OCI-LY7 (cell line): ENCODE measurements at regions not wholly inside any gene's neighbourhood (a gene's known extent, or its start where the extent isn't known, plus 50 kb on each side); places are given as distances from the start of the nearest gene placed in this dataset.

Source experiments
- BruUV-seq: library from RNA; stranded (reverse); fragments of 400-500 nt; replicated peaks from 2 replicates; lab custom pipeline; 2021; lab: Mats Ljungman, UMichigan
- CTCF ChIA-PET: fragments of 300-600 bp; sonication (Branson Sonifier 250); formaldehyde crosslinking; loops from one replicate; lab custom pipeline; 2022; ENCODE audit warnings: antibody characterized with exemption; ENCODE audit not compliant: unreplicated experiment; lab: Charles Lee
- POLR2A ChIA-PET: fragments of 300-600 bp; sonication (Branson Sonifier 250); formaldehyde crosslinking; loops from one replicate; lab custom pipeline; 2022; ENCODE audit warnings: antibody characterized with exemption; lab: Charles Lee
- DNase-seq: peaks from one replicate; pipeline ENCODE4 v3.0.0-alpha.2; 2015; ENCODE audit warnings: low spot score
- H2AFZ ChIP-seq: fragments of 200-600 bp; sonication (generic), shearing (Covaris generic); 2 replicates; pipeline ENCODE4 v1.6.1; 2014; ENCODE audit warnings: mild to moderate bottlenecking, antibody characterized with exemption, low read length, moderate library complexity
- H3K27ac ChIP-seq: fragments of 200-600 bp; sonication (generic); 2 replicates; pipeline ENCODE4 v1.5.1; 2014; ENCODE audit warnings: mixed run types, low read depth, mild to moderate bottlenecking, moderate library complexity, low read length, inconsistent platforms; ENCODE audit not compliant: poor library complexity, severe bottlenecking
- H3K36me3 ChIP-seq: fragments of 200-600 bp; sonication (generic); 2 replicates; pipeline ENCODE4 v1.6.1; 2014; ENCODE audit warnings: mild to moderate bottlenecking, antibody characterized with exemption, low read length, moderate library complexity, mixed read lengths; ENCODE audit not compliant: insufficient read depth
- H3K4me1 ChIP-seq: fragments of 200-600 bp; sonication (generic); 2 replicates; pipeline ENCODE4 v1.5.1; 2014; ENCODE audit warnings: mild to moderate bottlenecking, low read length; ENCODE audit not compliant: insufficient read depth, poor library complexity, severe bottlenecking
- H3K4me2 ChIP-seq: fragments of 200-600 bp; sonication (generic); 2 replicates; pipeline ENCODE4 v1.6.1; 2014; ENCODE audit warnings: mild to moderate bottlenecking, low read length
- H3K4me3 ChIP-seq: fragments of 200-600 bp; sonication (generic); 2 replicates; pipeline ENCODE4 v1.5.1; 2014; ENCODE audit warnings: mild to moderate bottlenecking, low read depth, low read length; ENCODE audit not compliant: poor library complexity, severe bottlenecking
- H3K79me2 ChIP-seq: fragments of 200-600 bp; sonication (generic); 2 replicates; pipeline ENCODE4 v1.6.1; 2016; ENCODE audit warnings: low read depth, mild to moderate bottlenecking, low read length, moderate library complexity, mixed read lengths; ENCODE audit not compliant: insufficient read depth
- H3K9me2 ChIP-seq: fragments of 200-600 bp; sonication (generic); 2 replicates; pipeline ENCODE4 v1.6.1; 2016; ENCODE audit warnings: mild to moderate bottlenecking, low read length, mixed read lengths; ENCODE audit not compliant: insufficient read depth
- H3K9me3 ChIP-seq: fragments of 200-600 bp; sonication (generic); 2 replicates; pipeline ENCODE4 v1.6.1; 2014; ENCODE audit warnings: mild to moderate bottlenecking, mixed run types, low read length, mixed read lengths
- H4K20me1 ChIP-seq: fragments of 200-600 bp; sonication (generic); 2 replicates; pipeline ENCODE4 v1.6.1; 2014; ENCODE audit warnings: mild to moderate bottlenecking, antibody characterized with exemption, low read length, moderate library complexity, mixed read lengths; ENCODE audit not compliant: insufficient read depth
- CTCF ChIP-seq: fragments of 200-600 bp; sonication (generic); conservative IDR thresholded peaks from 2 replicates; pipeline ENCODE4 v1.5.1; 2014; ENCODE audit warnings: mild to moderate bottlenecking, antibody characterized with exemption, low read length, moderate library complexity, mixed read lengths
- EZH2phosphoT487 ChIP-seq: fragments of 200-600 bp; sonication (generic); IDR thresholded peaks from 2 replicates; pipeline ENCODE4 v1.6.1; 2018; ENCODE audit warnings: low read depth, borderline replicate concordance, mild to moderate bottlenecking, mixed run types, antibody characterized with exemption, low read length, moderate library complexity, mixed read lengths
- intact Hi-C: fragments of 100-400 bp; cut with micrococcal nuclease; formaldehyde crosslinking; loops from one replicate; pipeline ENCODE4 v1.10.0; 2022; ENCODE audit not compliant: unreplicated experiment

- Histone ChIP-seq H3K27ac (no peak overlapping the region), H3K36me3 (no peaks in the 10 kb centered on the region), H3K79me2 (no peaks in the 10 kb centered on the region), H2AFZ (no peak overlapping the region), H3K4me1 (no peaks in the 10 kb centered on the region), H3K4me2 (no peak overlapping the region), H3K4me3 (no peak overlapping the region), H3K9me2 (no peaks in the 10 kb centered on the region), H3K9me3 (no peaks in the 10 kb centered on the region), H4K20me1 (no peaks in the 10 kb centered on the region)
- no TSS peak for BruUV-seq
- CTCF ChIA-PET: no interaction called here
- DNase-seq: no peak
- intact Hi-C loops: no loop called here
- POLR2A ChIA-PET: no interaction called here
- TF ChIP-seq CTCF (no peak), EZH2phosphoT487 (no peak)
Observed at GRCh38 chr4:27720010-27720766, 859.5 kb downstream of the STIM2 start.

- Histone ChIP-seq H2AFZ (no peak overlapping the region), H3K4me1 (no peaks in the 10 kb centered on the region), H3K9me3 (no peaks in the 10 kb centered on the region), H3K27ac (no peak overlapping the region), H3K36me3 (no peaks in the 10 kb centered on the region), H3K4me2 (no peak overlapping the region), H3K4me3 (no peak overlapping the region), H4K20me1 (no peaks in the 10 kb centered on the region), H3K9me2 (no peaks in the 10 kb centered on the region), H3K79me2 (no peaks in the 10 kb centered on the region)
- CTCF ChIA-PET: no interaction called here
- no TSS peak for BruUV-seq
- DNase-seq: no peak
- TF ChIP-seq EZH2phosphoT487: no peak
- no peak for TF ChIP-seq CTCF
- POLR2A ChIA-PET: no interaction called here
- intact Hi-C loops: no loop called here
Observed at GRCh38 chr4:27721193-27721592, 860.6 kb downstream of the STIM2 start.

GRCh38 chr4:27728892-27729291, 868.3 kb downstream of the STIM2 start:
- Histone ChIP-seq H3K4me2 (no peak overlapping the region), H3K4me1 (no peaks in the 10 kb centered on the region), H4K20me1 (no peaks in the 10 kb centered on the region), H3K9me3 (no peaks in the 10 kb centered on the region), H3K27ac (no peak overlapping the region), H3K4me3 (no peak overlapping the region), H3K36me3 (no peaks in the 10 kb centered on the region), H3K9me2 (no peaks in the 10 kb centered on the region), H2AFZ (no peak overlapping the region), H3K79me2 (no peaks in the 10 kb centered on the region)
- TF ChIP-seq CTCF (no peak), EZH2phosphoT487 (no peak)
- POLR2A ChIA-PET: interaction anchor here (1.3 kb wide), 1 partner anchor 34 kb away, joined by 4 read pairs; no protein-coding TSS in a partner anchor
- BruUV-seq: no TSS peak
- CTCF ChIA-PET: no interaction called here
- DNase-seq: no peak
- intact Hi-C loops: no loop called here
